MG63 (cell line): ENCODE measurements at regions not wholly inside any gene's neighbourhood (a gene's known extent, or its start where the extent isn't known, plus 50 kb on each side); places are given as distances from the start of the nearest gene placed in this dataset.

Source experiments
- DNase-seq: peaks from one replicate; pipeline ENCODE4 v3.0.0-alpha.2; 2020
- H3K27me3 ChIP-seq: fragments of 250-450 bp; sonication (Bioruptor Pico); 2 replicates; pipeline ENCODE4 v1.5.1; 2020; ENCODE audit warnings: mild to moderate bottlenecking, moderate library complexity
- H3K36me3 ChIP-seq: fragments of 250-450 bp; sonication (Bioruptor Pico); 2 replicates; pipeline ENCODE4 v1.5.1; 2020; ENCODE audit warnings: mild to moderate bottlenecking, moderate library complexity
- H3K4me3 ChIP-seq: fragments of 250-450 bp; sonication (Bioruptor Pico); 2 replicates; pipeline ENCODE4 v1.5.1; 2020; ENCODE audit warnings: mild to moderate bottlenecking, moderate library complexity
- H3K9me3 ChIP-seq: fragments of 250-450 bp; sonication (Bioruptor Pico); 2 replicates; pipeline ENCODE4 v1.5.1; 2020; ENCODE audit warnings: mild to moderate bottlenecking, moderate library complexity

DNA sequence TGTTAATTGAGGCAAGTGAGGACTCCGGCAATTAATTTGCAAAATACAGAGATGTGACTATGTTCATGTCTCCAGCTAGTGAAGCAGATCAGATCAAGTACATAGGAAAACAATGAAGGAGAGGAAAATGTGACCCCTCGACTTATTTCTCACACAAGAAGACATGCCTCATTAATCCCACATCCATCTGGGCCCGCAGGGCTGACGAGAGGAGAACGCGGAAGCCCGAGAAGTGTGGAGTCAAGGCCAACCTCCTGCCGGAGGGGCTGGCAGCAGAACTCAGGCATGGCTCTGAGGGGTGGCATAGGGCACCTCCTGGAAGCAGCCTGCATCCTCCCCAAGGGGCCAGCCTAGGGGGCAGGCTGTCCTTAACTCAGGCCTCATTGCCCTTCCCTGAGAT lies 54.4 kb downstream of the ZNF503 start:
- Histone ChIP-seq H3K9me3 (no peaks in the 10 kb centered on the region), H3K4me3 (no peak overlapping the region), H3K36me3 (no peaks in the 10 kb centered on the region), H3K27me3 (no peaks in the 10 kb centered on the region)
- no peak for DNase-seq

DNA sequence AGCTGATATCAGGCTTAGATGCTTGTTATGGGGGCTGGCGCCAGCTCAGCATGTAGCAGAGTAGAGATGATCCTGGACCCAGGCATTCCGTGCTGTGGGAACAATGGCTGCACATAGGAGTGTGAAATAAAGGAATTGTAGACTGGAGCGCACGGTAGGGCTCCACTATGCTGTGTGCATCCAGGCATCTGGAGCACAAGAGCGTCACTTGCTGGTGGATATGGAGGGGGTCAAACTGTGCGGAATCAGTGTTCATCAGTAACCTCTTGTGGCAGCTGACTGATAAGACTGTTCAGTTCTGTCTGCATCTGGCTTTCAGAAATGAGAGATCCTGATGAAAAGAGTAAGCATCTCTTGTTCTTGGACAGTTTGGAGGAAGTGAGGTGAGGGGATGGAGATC lies 55.8 kb downstream of the ZNF503 start:
- Histone ChIP-seq H3K27me3 (no peaks in the 10 kb centered on the region), H3K4me3 (no peak overlapping the region), H3K36me3 (no peaks in the 10 kb centered on the region), H3K9me3 (no peaks in the 10 kb centered on the region)
- no peak for DNase-seq

- H3K36me3 ChIP-seq, result no peaks in the 10 kb centered on the region
- no peaks in the 10 kb centered on the region for H3K9me3 ChIP-seq
- H3K4me3 ChIP-seq, result no peak overlapping the region
- no peak for DNase-seq
- H3K27me3 ChIP-seq, result no peaks in the 10 kb centered on the region
Observed at GRCh38 chr10:75344170-75344569, 57.4 kb downstream of the ZNF503 start.

GRCh38 chr10:75342397-75342796 lies 59.2 kb downstream of the ZNF503 start:
- no peaks in the 10 kb centered on the region for H3K27me3 ChIP-seq
- no peak for DNase-seq
- no peaks in the 10 kb centered on the region for H3K36me3 ChIP-seq
- no peak overlapping the region for H3K4me3 ChIP-seq
- H3K9me3 ChIP-seq, result no peaks in the 10 kb centered on the region

DNA sequence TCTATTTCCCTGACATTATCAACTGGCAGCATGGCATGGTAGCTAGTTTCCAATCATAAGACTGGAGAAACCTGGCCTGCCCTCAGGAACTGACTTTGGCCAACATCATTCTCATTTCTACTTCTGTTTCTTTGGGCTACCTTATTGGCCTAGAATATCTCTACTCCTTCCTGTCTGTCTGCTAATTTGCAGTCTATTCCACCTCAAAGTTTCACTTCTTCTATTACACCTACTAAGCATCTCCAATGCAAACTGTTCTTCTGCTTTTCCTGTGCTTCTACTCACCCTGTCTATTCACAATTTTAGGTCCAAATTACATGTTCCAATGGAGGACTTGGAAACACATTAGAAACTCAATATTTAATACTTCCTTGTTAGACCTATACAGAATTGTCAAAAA lies 65.6 kb downstream of the ZNF503 start:
- H3K36me3 ChIP-seq, result no peaks in the 10 kb centered on the region
- DNase-seq, result no peak
- 0 out of 2 replicates have a peak, but pooled peaks cover 4% of the 10 kb centered on the region for H3K9me3 ChIP-seq
- H3K4me3 ChIP-seq, result no peak overlapping the region
- no peaks in the 10 kb centered on the region for H3K27me3 ChIP-seq

DNA sequence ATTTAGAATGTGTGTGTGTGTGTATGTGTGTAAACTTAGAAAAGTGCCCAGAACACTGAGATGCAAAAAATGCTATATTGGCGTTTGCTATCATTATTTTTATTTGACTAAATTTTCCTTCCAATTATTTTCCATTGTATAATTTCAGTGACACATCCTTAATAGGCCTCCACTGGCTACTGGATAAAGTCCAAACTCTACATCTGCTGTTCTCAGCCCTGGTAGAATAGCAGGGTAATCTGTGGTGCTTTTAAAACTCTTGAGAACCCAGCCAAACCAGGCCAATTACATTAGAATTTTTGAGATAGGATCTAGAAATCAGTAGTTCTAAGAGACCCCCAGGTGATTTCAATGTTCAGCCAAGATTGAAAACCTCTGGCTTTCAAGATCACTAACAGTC lies 66.4 kb downstream of the ZNF503 start:
- Histone ChIP-seq H3K27me3 (no peaks in the 10 kb centered on the region), H3K4me3 (no peak overlapping the region), H3K9me3 (0 out of 2 replicates have a peak, but pooled peaks cover 4% of the 10 kb centered on the region), H3K36me3 (no peaks in the 10 kb centered on the region)
- no peak for DNase-seq

DNA sequence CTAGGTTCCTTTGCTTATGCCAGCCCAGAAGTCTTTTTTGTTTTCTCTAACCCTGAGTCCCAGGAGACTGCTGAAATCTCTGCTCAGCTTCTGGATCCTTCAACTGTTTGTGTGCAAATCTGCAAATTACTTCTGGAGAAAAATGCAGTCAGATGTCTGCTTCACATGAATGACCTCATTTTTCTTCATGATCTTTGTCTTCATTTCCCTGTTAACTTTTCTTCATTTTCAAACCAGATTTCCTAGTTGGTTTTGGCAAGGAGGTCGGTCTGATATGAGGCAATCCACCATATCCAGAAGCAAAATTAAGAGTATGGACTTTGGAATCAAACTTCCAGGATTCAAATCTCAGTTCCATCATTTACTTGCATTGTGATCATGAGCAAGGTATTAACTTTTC lies 66.8 kb downstream of the ZNF503 start:
- H3K36me3 ChIP-seq, result no peaks in the 10 kb centered on the region
- 0 out of 2 replicates have a peak, but pooled peaks cover 4% of the 10 kb centered on the region for H3K9me3 ChIP-seq
- DNase-seq, result no peak
- no peak overlapping the region for H3K4me3 ChIP-seq
- no peaks in the 10 kb centered on the region for H3K27me3 ChIP-seq

DNA sequence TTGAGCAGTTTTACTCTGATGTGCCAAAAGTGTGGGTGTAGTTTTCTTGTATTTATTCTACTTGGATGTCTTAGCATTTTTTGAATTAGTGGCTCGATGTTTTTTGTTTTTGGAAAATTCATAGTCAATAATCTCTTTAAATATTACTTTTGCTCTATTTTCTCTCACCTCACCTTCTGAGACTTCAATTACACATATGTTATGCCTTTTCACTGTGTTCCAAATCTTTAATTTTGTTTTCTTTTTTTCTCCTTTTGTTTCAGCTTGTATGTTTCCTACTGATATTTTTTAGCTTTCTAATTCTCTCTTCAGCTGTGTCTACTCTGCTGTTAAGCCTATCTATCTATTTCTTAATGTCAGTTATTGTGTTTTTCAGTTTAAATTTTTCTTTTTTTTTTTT lies 69.5 kb downstream of the ZNF503 start:
- Histone ChIP-seq H3K27me3 (no peaks in the 10 kb centered on the region), H3K36me3 (no peaks in the 10 kb centered on the region), H3K9me3 (0 out of 2 replicates have a peak, but pooled peaks cover 4% of the 10 kb centered on the region), H3K4me3 (no peak overlapping the region)
- no peak for DNase-seq

DNA sequence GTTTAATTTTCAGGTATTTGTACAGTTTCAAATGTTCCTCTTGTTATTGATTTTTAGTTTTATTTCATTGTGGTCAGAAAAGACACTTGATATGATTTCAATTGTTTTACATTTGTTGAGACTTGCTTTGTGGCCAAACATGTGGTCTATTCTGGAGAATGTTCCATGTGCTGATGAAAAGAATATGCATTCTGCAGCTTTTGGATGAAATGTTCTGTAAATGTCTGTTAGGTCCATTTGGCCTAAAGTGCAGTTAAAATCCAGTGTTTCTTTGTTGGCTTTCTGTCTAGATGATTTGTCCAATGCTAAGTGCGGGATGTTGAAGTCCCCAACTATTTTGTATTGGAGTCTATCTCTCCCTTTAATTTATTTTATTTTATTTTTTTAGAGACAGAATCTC lies 70.5 kb downstream of the ZNF503 start:
- no peaks in the 10 kb centered on the region for H3K27me3 ChIP-seq
- H3K9me3 ChIP-seq, result 0 out of 2 replicates have a peak, but pooled peaks cover 4% of the 10 kb centered on the region
- no peak overlapping the region for H3K4me3 ChIP-seq
- H3K36me3 ChIP-seq, result no peaks in the 10 kb centered on the region
- DNase-seq, result no peak

DNA sequence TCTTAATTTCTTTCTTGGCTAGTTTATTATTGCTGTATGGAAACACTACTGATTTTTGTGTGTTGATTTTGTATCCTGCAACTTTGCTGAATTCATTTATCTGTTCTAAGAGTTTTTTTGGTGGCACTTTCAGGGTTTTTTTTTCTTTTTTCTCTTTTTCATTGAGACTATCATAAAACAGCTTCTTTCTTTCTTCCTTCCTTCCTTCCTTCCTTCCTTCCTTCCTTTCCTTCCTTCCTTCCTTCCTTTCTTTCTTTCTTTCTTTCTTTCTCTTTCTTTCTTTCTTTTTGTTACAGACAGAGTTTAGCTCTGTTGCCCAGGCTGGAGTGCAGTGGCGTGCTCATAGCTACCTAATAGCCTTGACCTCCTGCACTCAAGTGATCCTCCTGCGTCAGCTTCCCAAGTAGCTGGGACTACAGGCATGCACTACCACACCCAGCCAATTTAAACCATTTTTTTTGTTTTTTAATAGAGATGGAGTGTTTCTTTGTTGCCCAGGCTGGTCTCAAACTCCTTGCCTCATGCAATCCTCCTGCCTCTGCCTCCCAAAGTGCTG lies 72.3 kb downstream of the ZNF503 start:
- DNase-seq, result no peak
- Histone ChIP-seq H3K4me3 (no peak overlapping the region), H3K36me3 (no peaks in the 10 kb centered on the region)

GRCh38 chr10:75326306-75326705 lies 75.3 kb downstream of the ZNF503 start:
- no peak overlapping the region for H3K4me3 ChIP-seq
- H3K27me3 ChIP-seq, result no peaks in the 10 kb centered on the region
- no peak for DNase-seq
- H3K36me3 ChIP-seq, result no peaks in the 10 kb centered on the region
- H3K9me3 ChIP-seq, result peaks cover 2% of the 10 kb centered on the region; the same call in 1 of the 2 replicates

More for the DNA sequence above, 72.3 kb downstream of the ZNF503 start:
- Histone ChIP-seq H3K27me3 (no peaks in the 10 kb centered on the region), H3K9me3 (0 out of 2 replicates have a peak, but pooled peaks cover 4% of the 10 kb centered on the region)

- Histone ChIP-seq H3K36me3 (no peaks in the 10 kb centered on the region), H3K9me3 (peaks cover 5% of the 10 kb centered on the region), H3K27me3 (no peaks in the 10 kb centered on the region), H3K4me3 (no peak overlapping the region)
- DNase-seq, result no peak
Observed at GRCh38 chr10:75319274-75319673, 82.3 kb downstream of the ZNF503 start.

DNA sequence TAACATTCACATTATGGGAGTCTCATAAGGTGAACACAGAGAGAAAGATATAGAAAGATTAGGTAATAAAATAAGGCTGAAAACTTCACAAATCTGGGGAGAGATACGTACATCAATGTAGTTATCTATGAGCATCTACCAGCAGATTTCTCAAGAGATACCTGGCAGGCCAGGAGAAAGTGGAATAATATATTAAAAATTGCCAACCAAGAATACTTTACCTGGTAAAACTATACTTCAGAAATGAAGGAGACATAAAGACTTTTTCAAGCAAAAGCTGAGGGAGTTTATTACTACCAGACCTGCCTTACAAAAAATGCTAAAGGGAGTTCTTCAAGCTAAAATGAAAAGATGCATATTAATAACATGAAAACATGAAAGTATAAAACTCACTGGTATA lies 78.8 kb upstream of the COMTD1 start:
- H3K9me3 ChIP-seq, result peaks cover 7% of the 10 kb centered on the region
- no peaks in the 10 kb centered on the region for H3K27me3 ChIP-seq

DNA sequence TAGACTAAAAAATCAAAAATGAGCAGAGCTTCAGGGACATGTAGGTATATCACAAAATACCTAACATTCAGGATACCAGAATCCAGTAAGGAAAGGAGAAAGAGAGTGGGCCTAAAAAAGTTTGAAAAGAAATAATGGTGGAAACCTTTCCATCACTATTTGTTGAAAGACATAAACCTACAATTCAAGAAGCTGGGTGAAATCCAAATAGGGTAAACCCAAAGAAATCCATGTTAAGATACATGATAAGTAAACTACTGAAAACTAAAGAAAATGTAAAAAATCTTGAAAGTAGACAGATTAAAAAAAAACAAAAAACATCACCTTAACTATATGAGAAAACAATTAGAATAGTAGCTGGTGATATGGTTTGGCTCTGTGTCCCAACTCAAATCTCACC lies 76.7 kb upstream of the COMTD1 start:
- Histone ChIP-seq H3K36me3 (no peaks in the 10 kb centered on the region), H3K27me3 (no peaks in the 10 kb centered on the region), H3K4me3 (no peak overlapping the region), H3K9me3 (peaks cover 9% of the 10 kb centered on the region)
- no peak for DNase-seq

More for the DNA sequence above, 78.8 kb upstream of the COMTD1 start:
- no peak overlapping the region for H3K4me3 ChIP-seq
- no peak for DNase-seq
- no peaks in the 10 kb centered on the region for H3K36me3 ChIP-seq

GRCh38 chr10:75305675-75306074 lies 69.9 kb upstream of the COMTD1 start:
- Histone ChIP-seq H3K27me3 (no peaks in the 10 kb centered on the region), H3K9me3 (peaks cover 20% of the 10 kb centered on the region), H3K4me3 (no peak overlapping the region), H3K36me3 (no peaks in the 10 kb centered on the region)
- no peak for DNase-seq

GRCh38 chr10:75304741-75305390 lies 69.1 kb upstream of the COMTD1 start:
- Histone ChIP-seq H3K36me3 (no peaks in the 10 kb centered on the region), H3K27me3 (no peaks in the 10 kb centered on the region), H3K9me3 (peaks cover 20% of the 10 kb centered on the region), H3K4me3 (no peak overlapping the region)
- no peak for DNase-seq

GRCh38 chr10:75304313-75304712 lies 68.6 kb upstream of the COMTD1 start:
- no peak overlapping the region for H3K4me3 ChIP-seq
- no peaks in the 10 kb centered on the region for H3K36me3 ChIP-seq
- no peak for DNase-seq
- H3K27me3 ChIP-seq, result no peaks in the 10 kb centered on the region
- peaks cover 20% of the 10 kb centered on the region for H3K9me3 ChIP-seq

DNA sequence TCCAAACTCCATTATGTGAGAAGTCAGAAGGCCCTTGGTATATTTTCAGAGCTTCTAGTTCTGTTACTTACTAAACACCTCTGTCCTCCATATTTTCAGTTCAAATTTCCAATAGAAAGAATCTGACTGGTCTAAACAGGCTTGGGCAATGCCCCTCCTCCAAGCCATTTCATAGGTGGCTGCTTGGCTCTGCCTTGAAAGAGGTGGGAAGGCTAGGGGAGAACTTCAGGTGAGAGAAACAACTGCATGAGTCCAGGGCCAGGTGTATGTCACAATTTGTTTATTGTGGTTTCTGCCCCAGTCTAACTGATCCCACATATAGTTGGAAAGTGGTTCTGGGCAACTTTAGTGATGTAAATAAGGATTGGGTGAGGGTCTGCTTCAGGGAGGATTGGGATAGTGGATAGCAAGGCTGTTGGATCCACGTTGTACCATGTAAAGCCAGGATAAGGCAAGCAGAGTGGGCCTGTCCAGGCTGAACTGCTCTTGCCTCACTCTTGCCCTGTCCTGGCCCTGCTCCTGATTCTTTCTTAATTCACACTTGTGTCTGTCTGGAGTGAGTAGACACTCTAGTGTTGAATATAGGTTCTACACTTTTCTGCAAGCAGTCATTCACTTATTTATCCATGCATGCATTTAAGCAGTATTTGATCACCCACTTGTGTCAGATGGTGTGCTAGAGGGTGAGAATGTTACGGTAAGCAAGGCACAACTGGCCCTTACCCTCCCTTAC lies 67.5 kb upstream of the COMTD1 start:
- no peaks in the 10 kb centered on the region for H3K27me3 ChIP-seq
- H3K36me3 ChIP-seq, result no peaks in the 10 kb centered on the region
- DNase-seq, result no peak
- peaks cover 18% of the 10 kb centered on the region for H3K9me3 ChIP-seq
- no peak overlapping the region for H3K4me3 ChIP-seq
